ENCODE measurements at regions not wholly inside any gene's neighbourhood (a gene's known extent, or its start where the extent isn't known, plus 50 kb on each side); places are given as distances from the start of the nearest gene placed in this dataset.

- Histone ChIP-seq H3K23me2 (ENCODE audit: insufficient read length, low read depth, low read length, poor library complexity, severe bottlenecking) (no peaks in the 10 kb centered on the region), H3K9me3 (ENCODE audit: control insufficient read depth, low read depth, low read length) (no peaks in the 10 kb centered on the region), H3K79me1 (ENCODE audit: insufficient read depth, low read depth, low read length, poor library complexity, severe bottlenecking) (no peaks in the 10 kb centered on the region), H2BK12ac (ENCODE audit: insufficient read length, low read depth, low read length) (no peak overlapping the region), H3K56ac (ENCODE audit: insufficient read length, low read depth, low read length) (no peak overlapping the region), H2BK120ac (ENCODE audit: low read depth, low read length, poor library complexity, severe bottlenecking) (no peak overlapping the region), H3K79me2 (ENCODE audit: insufficient read depth, low read length) (no peaks in the 10 kb centered on the region), H3K18ac (ENCODE audit: insufficient read length, low read depth, low read length) (no peak overlapping the region), H3K27ac (ENCODE audit: insufficient read length, low read depth, low read length) (no peak overlapping the region), H2BK15ac (ENCODE audit: low read depth, low read length) (no peak overlapping the region), H4K20me1 (ENCODE audit: control insufficient read depth, insufficient read depth, insufficient read length) (no peaks in the 10 kb centered on the region), H3K4ac (ENCODE audit: low read depth, low read length) (no peak overlapping the region), H2AK5ac (ENCODE audit: insufficient read length, low read length) (no peak overlapping the region), H2AFZ (ENCODE audit: low read length) (no peak overlapping the region), H4K8ac (replicated peaks; ENCODE audit: insufficient read length, low read depth, low read length) (no peak overlapping the region), H2BK5ac (ENCODE audit: insufficient read length, low read length) (no peak overlapping the region), H3K4me1 (ENCODE audit: insufficient read depth, low read length) (no peaks in the 10 kb centered on the region), H3K4me2 (ENCODE audit: insufficient read depth, insufficient read length, low read length) (no peak overlapping the region), H3K14ac (ENCODE audit: insufficient read depth, low read length) (no peak overlapping the region), H3K23ac (ENCODE audit: insufficient read length, low read depth, low read length) (no peak overlapping the region), H2BK20ac (ENCODE audit: low read depth, low read length, poor library complexity, severe bottlenecking) (no peak overlapping the region), H3K9ac (ENCODE audit: extremely low read depth, insufficient read length, low read length) (no peak overlapping the region), H4K91ac (ENCODE audit: insufficient read length, low read depth, low read length) (no peak overlapping the region), H3K27me3 (ENCODE audit: insufficient read depth, low read length) (no peaks in the 10 kb centered on the region), H3T11ph (ENCODE audit: low read length) (no peak overlapping the region), H4K5ac (ENCODE audit: insufficient read length, low read depth, low read length) (no peak overlapping the region)
- no peak overlapping the region for H3K27ac Mint-ChIP-seq
- H3K9me3 Mint-ChIP-seq = no peaks in the 10 kb centered on the region
- no peaks in the 10 kb centered on the region for H3K27me3 Mint-ChIP-seq (ENCODE audit: low read depth)
- no peak for DNase-seq
- WGBS (ENCODE audit: extremely low coverage, insufficient read length, low lambda C conversion rate) = no CpG with 5 or more reads among the region's 6 CpGs
- no peaks in the 10 kb centered on the region for H3K4me1 Mint-ChIP-seq
- H3K36me3 Mint-ChIP-seq (ENCODE audit: insufficient read depth in 1 of 3, low read depth in 3 of 3) = no peaks in the 10 kb centered on the region
- TF ChIP-seq CTCF (conservative IDR thresholded peaks at IDR 0.05) = no peak
- no peak overlapping the region for H3K4me3 Mint-ChIP-seq
These were observed 64.2 kb upstream of the GREB1L start for GRCh38 chr18:21177822-21178221.

Measured in H9 (cell line).